Testis (tissue), 2 donors: ENCODE measurements at regions not wholly inside any gene's neighbourhood (a gene's known extent, or its start where the extent isn't known, plus 50 kb on each side); places are given as distances from the start of the nearest gene placed in this dataset.

ENCODE experiments used
- DNase-seq: peaks from one replicate; pipeline ENCODE4 v3.0.0-alpha.2; 2019
- H3K27ac ChIP-seq, 2 donors: fragments of 200-600 bp; sonication (generic); one replicate each; pipeline ENCODE4 v1.5.1; 2019
- H3K27me3 ChIP-seq: fragments of 200-600 bp; sonication (generic); one replicate; pipeline ENCODE4 v1.5.1; 2019
- H3K36me3 ChIP-seq: fragments of 200-600 bp; sonication (generic); one replicate; pipeline ENCODE4 v1.5.1; 2017; ENCODE audit warnings: low read depth; ENCODE audit errors: missing control alignments
- H3K4me1 ChIP-seq: fragments of 200-600 bp; sonication (generic); one replicate; pipeline ENCODE4 v1.5.1; 2019
- H3K4me3 ChIP-seq, 2 donors: fragments of 200-600 bp; sonication (generic); one replicate each; pipeline ENCODE4 v1.5.1; 2017 to 2019
- H3K9me3 ChIP-seq: fragments of 200-600 bp; sonication (generic); one replicate; pipeline ENCODE4 v1.5.1; 2017
- CTCF ChIP-seq, 3 experiments: fragments of 450-650 bp in 2 of 3; fragments of 200-600 bp in 1 of 3; sonication (generic) in 1 of 3; IDR thresholded peaks; one replicate each; pipeline ENCODE4 v1.5.1; 2016 to 2019; ENCODE audit warnings: antibody characterized with exemption in 3 of 3, mild to moderate bottlenecking in 2 of 3, moderate library complexity in 1 of 3
- POLR2A ChIP-seq: fragments of 450-650 bp; IDR thresholded peaks from one replicate; pipeline ENCODE4 v1.6.1; 2017; ENCODE audit warnings: antibody characterized with exemption, mild to moderate bottlenecking, moderate library complexity
- WGBS, 2 donors: methylation state at CpG; one replicate each; pipeline ENCODE4 v1.1.5; 2018; 5-methylcytosine and 5-hydroxymethylcytosine counted together
- intact Hi-C: fragments of 100-400 bp; cut with DNase I; formaldehyde crosslinking; loops from one replicate; pipeline ENCODE4 v1.15.1; 2023; ENCODE audit warnings: low total_unique reads

GRCh38 chr1:29709704-29710280 lies 473.5 kb downstream of the PTPRU start:
- H3K4me1 ChIP-seq, result no peaks in the 10 kb centered on the region
- WGBS, 2 donors, result 51 to 71% methylated on average over 9 of the region's 9 CpGs
- no peaks in the 10 kb centered on the region for H3K27me3 ChIP-seq
- no peak overlapping the region for H3K4me3 ChIP-seq
- no peaks in the 10 kb centered on the region for H3K9me3 ChIP-seq
- no peak for DNase-seq
- no peak for TF ChIP-seq CTCF (IDR thresholded peaks at IDR 0.05)
- no peak for TF ChIP-seq POLR2A
- no peak overlapping the region for H3K27ac ChIP-seq
- no peaks in the 10 kb centered on the region for H3K36me3 ChIP-seq
- intact Hi-C loops, result no loop called here

GRCh38 chr1:29708796-29709703 lies 472.7 kb downstream of the PTPRU start:
- TF ChIP-seq POLR2A (no peak), CTCF (IDR thresholded peaks at IDR 0.05) (no peak)
- Histone ChIP-seq H3K4me1 (no peaks in the 10 kb centered on the region), H3K4me3 (no peak overlapping the region), H3K9me3 (no peaks in the 10 kb centered on the region), H3K27ac (no peak overlapping the region), H3K36me3 (no peaks in the 10 kb centered on the region), H3K27me3 (no peaks in the 10 kb centered on the region)
- WGBS, 2 donors, result 47 to 65% methylated on average over 13 of the region's 13 CpGs
- DNase-seq, result no peak
- intact Hi-C loops, result no loop called here

- Histone ChIP-seq H3K9me3 (no peaks in the 10 kb centered on the region), H3K4me1 (no peaks in the 10 kb centered on the region), H3K27ac (no peak overlapping the region), H3K4me3 (no peak overlapping the region), H3K27me3 (no peaks in the 10 kb centered on the region), H3K36me3 (no peaks in the 10 kb centered on the region)
- TF ChIP-seq CTCF (IDR thresholded peaks at IDR 0.05), result no peak
- TF ChIP-seq POLR2A, result no peak
- intact Hi-C loops, result no loop called here
- no peak for DNase-seq
- WGBS, 2 donors, result 93 to 94% methylated on average over 1 of the region's 1 CpG
These were observed 472.1 kb downstream of the PTPRU start for GRCh38 chr1:29708381-29708780.

GRCh38 chr1:29707796-29708195 lies 471.5 kb downstream of the PTPRU start:
- H3K27ac ChIP-seq, result no peak overlapping the region
- no peaks in the 10 kb centered on the region for H3K27me3 ChIP-seq
- no peaks in the 10 kb centered on the region for H3K36me3 ChIP-seq
- no peak overlapping the region for H3K4me3 ChIP-seq
- intact Hi-C loops, result no loop called here
- no peak for DNase-seq
- no peak for TF ChIP-seq POLR2A
- TF ChIP-seq CTCF (IDR thresholded peaks at IDR 0.05), result no peak
- 89 to 90% methylated on average over 8 to 9 of the region's 9 CpGs for WGBS, 2 donors
- H3K4me1 ChIP-seq, result no peaks in the 10 kb centered on the region
- H3K9me3 ChIP-seq, result no peaks in the 10 kb centered on the region
